Upper lobe of left lung (tissue), 4 donors: ENCODE measurements at regions not wholly inside any gene's neighbourhood (a gene's known extent, or its start where the extent isn't known, plus 50 kb on each side); places are given as distances from the start of the nearest gene placed in this dataset.
"Not testable (repeated sequence)": the region's sequence is repeated elsewhere in the genome, so short reads cannot be mapped to it uniquely, and the experiment has no call there.

Experiments
- EP300 ChIP-seq, 4 donors: sonication (generic); formaldehyde crosslinking; IDR thresholded peaks; one replicate each; pipeline ENCODE4 v1.5.1; 2017; ENCODE audit warnings: antibody characterized with exemption in 4 of 4, control low read depth in 2 of 4
- POLR2A ChIP-seq, 4 donors: fragments of 450-650 bp; IDR thresholded peaks; one replicate each; pipeline ENCODE4 v1.5.1; 2016 to 2017; ENCODE audit warnings: antibody characterized with exemption in 4 of 4, mild to moderate bottlenecking in 2 of 4
- POLR2AphosphoS5 ChIP-seq, 2 donors: sonication (generic); formaldehyde crosslinking; IDR thresholded peaks; one replicate each; pipeline ENCODE4 v1.5.1; 2017; ENCODE audit warnings: antibody characterized with exemption in 2 of 2
- TF ChIP-seq, protein P1 (sequence below), 6 experiments: fragments of 450-650 bp in 4 of 6; fragments of 200-600 bp in 2 of 6; sonication (generic) in 2 of 6; IDR thresholded peaks; one replicate each; pipeline ENCODE4 v1.5.1; 2016 to 2019; ENCODE audit warnings: antibody characterized with exemption in 6 of 6

DNA sequence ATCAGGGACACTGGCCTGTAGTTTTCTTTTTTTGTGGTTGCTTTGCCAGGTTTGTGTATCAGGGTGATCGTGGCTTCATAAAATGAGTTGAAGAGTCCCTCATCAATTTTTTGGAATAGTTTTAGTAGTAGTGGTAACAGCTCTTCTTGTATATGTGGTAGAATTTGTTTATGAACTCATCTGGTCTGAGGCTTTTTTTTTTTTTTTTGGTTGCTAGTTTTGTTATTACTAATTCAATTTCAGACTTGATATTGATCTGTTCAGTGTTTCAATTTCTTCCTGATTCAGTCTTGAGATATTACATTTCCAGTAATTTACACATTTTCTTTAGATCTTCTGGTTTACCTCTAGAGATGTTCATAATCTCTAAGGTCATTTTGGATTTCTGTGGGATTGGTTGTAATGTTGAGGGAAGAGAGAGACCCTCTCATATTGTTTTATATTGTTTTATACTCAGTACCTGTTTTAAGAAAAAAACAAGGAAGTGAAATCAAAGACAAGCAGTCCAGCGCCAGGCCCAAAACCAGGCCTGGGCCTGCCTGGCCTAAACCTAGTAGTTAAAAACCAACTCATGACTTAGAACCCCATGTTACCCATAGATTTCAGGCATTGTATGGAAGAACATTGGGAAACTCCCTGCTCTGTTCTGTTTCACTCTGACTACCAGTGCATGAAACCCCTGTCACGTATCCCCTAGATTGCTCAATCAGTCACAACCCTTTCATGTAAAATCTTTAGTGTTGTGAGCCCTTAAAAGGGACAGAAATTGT lies 836.7 kb upstream of the NDST4 start:
- TF ChIP-seq, protein P1, sequence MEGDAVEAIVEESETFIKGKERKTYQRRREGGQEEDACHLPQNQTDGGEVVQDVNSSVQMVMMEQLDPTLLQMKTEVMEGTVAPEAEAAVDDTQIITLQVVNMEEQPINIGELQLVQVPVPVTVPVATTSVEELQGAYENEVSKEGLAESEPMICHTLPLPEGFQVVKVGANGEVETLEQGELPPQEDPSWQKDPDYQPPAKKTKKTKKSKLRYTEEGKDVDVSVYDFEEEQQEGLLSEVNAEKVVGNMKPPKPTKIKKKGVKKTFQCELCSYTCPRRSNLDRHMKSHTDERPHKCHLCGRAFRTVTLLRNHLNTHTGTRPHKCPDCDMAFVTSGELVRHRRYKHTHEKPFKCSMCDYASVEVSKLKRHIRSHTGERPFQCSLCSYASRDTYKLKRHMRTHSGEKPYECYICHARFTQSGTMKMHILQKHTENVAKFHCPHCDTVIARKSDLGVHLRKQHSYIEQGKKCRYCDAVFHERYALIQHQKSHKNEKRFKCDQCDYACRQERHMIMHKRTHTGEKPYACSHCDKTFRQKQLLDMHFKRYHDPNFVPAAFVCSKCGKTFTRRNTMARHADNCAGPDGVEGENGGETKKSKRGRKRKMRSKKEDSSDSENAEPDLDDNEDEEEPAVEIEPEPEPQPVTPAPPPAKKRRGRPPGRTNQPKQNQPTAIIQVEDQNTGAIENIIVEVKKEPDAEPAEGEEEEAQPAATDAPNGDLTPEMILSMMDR (IDR thresholded peaks at IDR 0.05): not testable (repeated sequence)
- not testable (repeated sequence) for TF ChIP-seq POLR2A, POLR2AphosphoS5, EP300 (IDR thresholded peaks at IDR 0.05)
